GM12878 (cell line): ENCODE measurements at regions not wholly inside any gene's neighbourhood (a gene's known extent, or its start where the extent isn't known, plus 50 kb on each side); places are given as distances from the start of the nearest gene placed in this dataset.

ENCODE experiments used
- ATAC-seq: fragments of 200-7000 bp; cut with Tn5 transposase; 3 replicates; pipeline ENCODE4 v1.9.1; 2020; ENCODE audit warnings: mild to moderate bottlenecking, moderate library complexity
- BruUV-seq: library from RNA; stranded (reverse); fragments of 400-500 nt; replicated peaks from 2 replicates; lab custom pipeline; 2021; lab: Mats Ljungman, UMichigan
- CTCF ChIA-PET: fragments of 300-600 bp; sonication (Branson Sonifier 250); formaldehyde crosslinking; extraction: SDS; loops from one replicate; lab custom pipeline; 2021; ENCODE audit warnings: inconsistent platforms; lab: Yijun Ruan, JAX
- POLR2A ChIA-PET: fragments of 350-600 bp; formaldehyde crosslinking; extraction: SDS; loops from one replicate; lab custom pipeline; 2021; ENCODE audit warnings: inconsistent platforms; lab: Charles Lee
- RAD21 ChIA-PET: fragments of 300-600 bp; sonication (Branson Sonifier 250); formaldehyde crosslinking; loops from one replicate; lab custom pipeline; 2023; ENCODE audit warnings: antibody characterized with exemption; ENCODE audit not compliant: unreplicated experiment; lab: Charles Lee
- SMC1A ChIA-PET: fragments of 300-600 bp; sonication (Branson Sonifier 250); formaldehyde crosslinking; loops from one replicate; lab custom pipeline; 2023; ENCODE audit not compliant: unreplicated experiment, uncharacterized antibody; lab: Charles Lee
- DNase-seq: peaks from one replicate; pipeline ENCODE4 v3.0.0-alpha.2; 2011; ENCODE audit warnings: low read depth, low spot score
- FAIRE-seq: peaks from 3 replicates; lab custom pipeline; 2011; peaks lifted over from hg19 to GRCh38; lab: Jason Lieb, UNC
- H2AFZ ChIP-seq: 2 replicates; pipeline ENCODE4 v1.6.0; 2011; ENCODE audit warnings: low read depth, low read length, control low read depth; ENCODE audit not compliant: control insufficient read depth
- H3K27ac ChIP-seq: 2 replicates; pipeline ENCODE4 v1.5.1; 2011; ENCODE audit warnings: control low read depth; ENCODE audit not compliant: control insufficient read depth, insufficient read depth
- H3K27me3 ChIP-seq, 2 experiments: replicated peaks in 1 of 2; 2 replicates each; pipeline versions ENCODE4 v1.6.0 to v1.6.1; 2011; ENCODE audit warnings: low read length in 1 of 2; ENCODE audit not compliant: control insufficient read depth in 2 of 2, insufficient read depth in 2 of 2
- H3K36me3 ChIP-seq, 2 experiments: 2 replicates each; pipeline ENCODE4 v1.5.1; 2011; ENCODE audit warnings: low read length in 1 of 2; ENCODE audit not compliant: control insufficient read depth in 2 of 2, insufficient read depth in 2 of 2
- H3K4me1 ChIP-seq: 2 replicates; pipeline ENCODE4 v1.6.1; 2011; ENCODE audit warnings: mild to moderate bottlenecking, low read length, moderate library complexity, mixed read lengths; ENCODE audit not compliant: control insufficient read depth, insufficient read depth
- H3K4me2 ChIP-seq: 2 replicates; pipeline ENCODE4 v1.6.0; 2011; ENCODE audit warnings: control low read depth; ENCODE audit not compliant: control insufficient read depth, insufficient read depth
- H3K4me3 ChIP-seq: fragments of 200-600 bp; sonication (generic); 2 replicates; pipeline ENCODE4 v1.5.1; 2016
- H3K79me2 ChIP-seq: 2 replicates; pipeline ENCODE4 v1.6.0; 2011; ENCODE audit warnings: low read length; ENCODE audit not compliant: control insufficient read depth, insufficient read depth
- H3K9ac ChIP-seq: 2 replicates; pipeline ENCODE4 v1.8.0; 2011; ENCODE audit warnings: low read length, control low read depth, mixed read lengths; ENCODE audit not compliant: control insufficient read depth, insufficient read depth
- H3K9me3 ChIP-seq: replicated peaks from 3 replicates; pipeline ENCODE4 v1.5.1; 2011; ENCODE audit warnings: mild to moderate bottlenecking, low read length; ENCODE audit not compliant: control insufficient read depth, insufficient read depth
- H4K20me1 ChIP-seq: 2 replicates; pipeline ENCODE4 v1.6.0; 2011; ENCODE audit not compliant: control insufficient read depth, insufficient read depth
- BACH1 ChIP-seq: fragments of 450-650 bp; IDR thresholded peaks from 2 replicates; pipeline ENCODE4 v1.6.1; 2017; ENCODE audit warnings: mild to moderate bottlenecking, borderline replicate concordance
- EP300 ChIP-seq, 2 experiments: fragments of 150-350 bp in 1 of 2; IDR thresholded peaks; 2 replicates each; pipeline ENCODE4 v1.6.1; 2011 to 2012; ENCODE audit warnings: low read depth in 2 of 2, low read length in 2 of 2, borderline replicate concordance in 1 of 2, improper control_type of control experiment in 1 of 2, inconsistent platforms in 1 of 2; ENCODE audit not compliant: control insufficient read depth in 1 of 2
- FOXM1 ChIP-seq: IDR thresholded peaks from 2 replicates; pipeline ENCODE4 v1.6.1; 2012; ENCODE audit warnings: low read depth, mild to moderate bottlenecking, inconsistent platforms, low read length, moderate library complexity
- HCFC1 ChIP-seq: fragments of 150-350 bp; IDR thresholded peaks from 2 replicates; pipeline ENCODE4 v1.6.1; 2014; ENCODE audit warnings: low read length
- HDAC2 ChIP-seq: fragments of 200-600 bp; sonication (generic); IDR thresholded peaks from 2 replicates; pipeline ENCODE4 v1.6.1; 2017
- NR2C1 ChIP-seq: fragments of 450-650 bp; IDR thresholded peaks from 2 replicates; pipeline ENCODE4 v1.6.1; 2017; ENCODE audit warnings: antibody characterized with exemption, mild to moderate bottlenecking, moderate library complexity
- NR2F1 ChIP-seq: fragments of 450-650 bp; conservative IDR thresholded peaks from 2 replicates; pipeline ENCODE4 v1.6.1; 2017; ENCODE audit warnings: mild to moderate bottlenecking
- RCOR1 ChIP-seq: conservative IDR thresholded peaks from 2 replicates; pipeline ENCODE4 v1.6.1; 2012; ENCODE audit warnings: low read depth, low read length, improper control_type of control experiment
- RFX5 ChIP-seq: IDR thresholded peaks from 2 replicates; pipeline ENCODE4 v1.6.1; 2011; ENCODE audit warnings: low read depth, low read length, improper control_type of control experiment
- RUNX3 ChIP-seq: IDR thresholded peaks from 2 replicates; pipeline ENCODE4 v1.6.1; 2012; ENCODE audit warnings: low read length, inconsistent platforms
- SIX5 ChIP-seq: IDR thresholded peaks from 2 replicates; pipeline ENCODE4 v1.6.1; 2011; ENCODE audit warnings: mild to moderate bottlenecking, low read depth, low read length, moderate library complexity; ENCODE audit not compliant: severe bottlenecking
- SMC3 ChIP-seq: IDR thresholded peaks from 2 replicates; pipeline ENCODE4 v1.6.1; 2011; ENCODE audit warnings: low read length, improper control_type of control experiment, borderline replicate concordance
- SP1 ChIP-seq: IDR thresholded peaks from one replicate; pipeline ENCODE4 v1.6.1; 2011; ENCODE audit warnings: low read depth, low read length
- SUPT20H ChIP-seq: IDR thresholded peaks from 2 replicates; pipeline ENCODE4 v1.6.1; 2011; ENCODE audit warnings: low read depth, mild to moderate bottlenecking, low read length, moderate library complexity, borderline replicate concordance; ENCODE audit not compliant: control insufficient read depth
- ZNF384 ChIP-seq: IDR thresholded peaks from 2 replicates; pipeline ENCODE4 v1.6.1; 2012; ENCODE audit warnings: low read depth, mild to moderate bottlenecking, low read length, improper control_type of control experiment, borderline replicate concordance
- ZNF622 ChIP-seq: fragments of 450-650 bp; IDR thresholded peaks from 2 replicates; pipeline ENCODE4 v1.6.1; 2017; ENCODE audit warnings: mild to moderate bottlenecking, inconsistent platforms
- WGBS: methylation state at CpG from one replicate; pipeline ENCODE4 v1.1.6; 2016; ENCODE audit warnings: low lambda C conversion rate; ENCODE audit not compliant: insufficient replicate concordance, insufficient coverage; ENCODE audit errors: missing lambda C conversion rate; 5-methylcytosine and 5-hydroxymethylcytosine counted together
- in situ Hi-C: fragments of 300-500 bp; cut with MboI; formaldehyde crosslinking; loops from 9 replicates; pipeline ENCODE4 v1.14.3; 2018; ENCODE audit warnings: mixed read lengths
- intact Hi-C: fragments of 100-400 bp; cut with micrococcal nuclease; formaldehyde crosslinking; loops from one replicate; pipeline ENCODE4 v1.14.2; 2022; ENCODE audit not compliant: unreplicated experiment
- TF ChIP-seq, protein P1 (sequence below): IDR thresholded peaks from 2 replicates; pipeline ENCODE4 v1.6.1; 2012; ENCODE audit warnings: low read depth, low read length, improper control_type of control experiment
- TF ChIP-seq, protein P2 (sequence below): fragments of 450-650 bp; formaldehyde crosslinking; IDR thresholded peaks from 2 replicates; pipeline ENCODE4 v1.4.0; 2022; ENCODE audit warnings: mild to moderate bottlenecking, moderate library complexity
- TF ChIP-seq, protein P3 (sequence below): fragments of 450-650 bp; IDR thresholded peaks from 2 replicates; pipeline ENCODE4 v1.6.1; 2016; ENCODE audit warnings: mild to moderate bottlenecking

DNA sequence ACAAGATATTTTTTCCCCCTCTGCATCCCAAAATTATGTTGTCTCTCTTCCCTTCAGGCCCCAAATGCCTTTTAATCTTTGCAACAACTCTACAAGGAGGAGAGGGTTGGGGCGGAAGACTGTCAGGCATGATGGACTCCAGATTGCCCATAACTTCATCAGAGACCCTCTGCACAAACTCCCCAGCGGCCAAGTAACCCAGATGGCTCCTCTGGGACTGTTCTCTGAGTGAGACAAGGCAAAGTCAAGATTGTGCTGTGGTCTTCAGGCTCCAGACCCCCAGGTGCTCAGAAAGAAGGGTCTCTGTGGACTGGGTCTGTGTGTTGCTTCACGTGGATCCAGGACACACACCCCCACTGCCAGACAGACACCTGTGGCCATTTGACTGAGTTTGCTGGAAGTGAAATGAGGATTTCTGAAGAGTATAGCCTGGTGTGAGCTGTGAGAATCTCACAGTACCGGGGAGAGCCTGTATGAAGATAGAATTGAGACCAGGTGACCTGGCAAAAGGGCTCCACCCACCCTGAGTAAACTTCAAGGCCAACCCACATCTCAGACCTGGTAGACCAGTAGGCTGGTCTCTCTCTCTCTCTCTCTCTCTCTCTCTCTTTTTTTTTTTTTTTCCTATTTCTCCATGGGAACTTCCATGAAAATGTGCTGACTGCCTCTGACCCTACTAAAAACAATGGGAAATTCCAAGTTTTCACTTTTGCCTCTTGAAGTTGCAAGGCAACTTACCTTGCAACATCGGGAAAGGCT, 354.1 kb downstream of the SOX9 start (continued):
- TF ChIP-seq, protein P1, sequence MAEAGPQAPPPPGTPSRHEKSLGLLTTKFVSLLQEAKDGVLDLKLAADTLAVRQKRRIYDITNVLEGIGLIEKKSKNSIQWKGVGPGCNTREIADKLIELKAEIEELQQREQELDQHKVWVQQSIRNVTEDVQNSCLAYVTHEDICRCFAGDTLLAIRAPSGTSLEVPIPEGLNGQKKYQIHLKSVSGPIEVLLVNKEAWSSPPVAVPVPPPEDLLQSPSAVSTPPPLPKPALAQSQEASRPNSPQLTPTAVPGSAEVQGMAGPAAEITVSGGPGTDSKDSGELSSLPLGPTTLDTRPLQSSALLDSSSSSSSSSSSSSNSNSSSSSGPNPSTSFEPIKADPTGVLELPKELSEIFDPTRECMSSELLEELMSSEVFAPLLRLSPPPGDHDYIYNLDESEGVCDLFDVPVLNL, result no peak
- TF ChIP-seq RCOR1 (no peak), ZNF384 (no peak), SUPT20H (no peak)

DNA sequence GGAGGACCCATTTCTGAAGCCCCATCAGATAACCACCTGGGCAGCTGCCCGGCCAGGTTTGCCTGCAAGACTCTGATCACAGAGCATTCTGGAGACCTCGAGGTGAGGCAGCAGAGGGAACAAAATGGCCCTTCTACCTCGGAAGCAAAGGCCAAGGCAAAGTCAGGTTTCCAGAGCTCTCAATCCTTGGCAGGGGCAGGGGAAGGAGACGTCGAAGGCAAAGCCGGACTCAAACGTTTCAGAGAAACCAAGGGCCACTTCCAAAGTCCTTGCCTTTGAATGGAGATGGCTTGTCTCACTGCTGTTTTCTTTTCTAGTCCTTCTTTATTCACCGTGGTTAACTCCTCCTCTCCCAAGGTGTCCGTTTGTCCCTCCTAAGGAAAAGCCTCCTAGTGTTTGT, 355.3 kb downstream of the SOX9 start:
- Histone ChIP-seq H3K4me2 (no peak overlapping the region), H3K27ac (no peak overlapping the region), H2AFZ (no peak overlapping the region), H3K9me3 (peaks cover under 1% of the 10 kb centered on the region; the same call in 2 of the 3 replicates), H3K27me3 (no peaks in the 10 kb centered on the region), H3K4me3 (no peak overlapping the region), H3K4me1 (no peaks in the 10 kb centered on the region), H3K9ac (no peak overlapping the region), H3K79me2 (no peaks in the 10 kb centered on the region), H3K36me3 (no peaks in the 10 kb centered on the region), H4K20me1 (no peaks in the 10 kb centered on the region)
- WGBS, result 52% methylated on average over 9 of the region's 9 CpGs
- no peak for DNase-seq
- RAD21 ChIA-PET, result interaction anchor here (0.8 to 1.6 kb wide), 2 partner anchors 37 to 39 kb away, joined by 3 to 6 read pairs; no protein-coding TSS in a partner anchor
- intact Hi-C loops, result no loop called here
- ATAC-seq, result no peak
- in situ Hi-C loops, result no loop called here
- POLR2A ChIA-PET, result interaction anchor here (0.6 kb wide), 1 partner anchor 17 kb away, joined by 5 read pairs; no protein-coding TSS in a partner anchor
- no TSS peak for BruUV-seq
- SMC1A ChIA-PET, result interaction anchor here (1.1 to 1.8 kb wide), 3 partner anchors 9 to 45 kb away, joined by 3 to 5 read pairs (median 3); no protein-coding TSS in a partner anchor
- CTCF ChIA-PET, result no interaction called here
- FAIRE-seq, result no peak
- TF ChIP-seq NR2C1 (no peak), HDAC2 (no peak), ZNF622 (no peak), EP300 (IDR thresholded peaks at IDR 0.05; ENCODE audit: borderline replicate concordance in 1 of 2, control insufficient read depth in 1 of 2, low read depth in 2 of 2, low read length in 2 of 2) (no peak), SP1 (no peak), NR2F1 (no peak), SMC3 (no peak), RUNX3 (no peak), FOXM1 (no peak), HCFC1 (no peak), BACH1 (no peak), RFX5 (no peak), SIX5 (no peak)
- TF ChIP-seq, protein P2, sequence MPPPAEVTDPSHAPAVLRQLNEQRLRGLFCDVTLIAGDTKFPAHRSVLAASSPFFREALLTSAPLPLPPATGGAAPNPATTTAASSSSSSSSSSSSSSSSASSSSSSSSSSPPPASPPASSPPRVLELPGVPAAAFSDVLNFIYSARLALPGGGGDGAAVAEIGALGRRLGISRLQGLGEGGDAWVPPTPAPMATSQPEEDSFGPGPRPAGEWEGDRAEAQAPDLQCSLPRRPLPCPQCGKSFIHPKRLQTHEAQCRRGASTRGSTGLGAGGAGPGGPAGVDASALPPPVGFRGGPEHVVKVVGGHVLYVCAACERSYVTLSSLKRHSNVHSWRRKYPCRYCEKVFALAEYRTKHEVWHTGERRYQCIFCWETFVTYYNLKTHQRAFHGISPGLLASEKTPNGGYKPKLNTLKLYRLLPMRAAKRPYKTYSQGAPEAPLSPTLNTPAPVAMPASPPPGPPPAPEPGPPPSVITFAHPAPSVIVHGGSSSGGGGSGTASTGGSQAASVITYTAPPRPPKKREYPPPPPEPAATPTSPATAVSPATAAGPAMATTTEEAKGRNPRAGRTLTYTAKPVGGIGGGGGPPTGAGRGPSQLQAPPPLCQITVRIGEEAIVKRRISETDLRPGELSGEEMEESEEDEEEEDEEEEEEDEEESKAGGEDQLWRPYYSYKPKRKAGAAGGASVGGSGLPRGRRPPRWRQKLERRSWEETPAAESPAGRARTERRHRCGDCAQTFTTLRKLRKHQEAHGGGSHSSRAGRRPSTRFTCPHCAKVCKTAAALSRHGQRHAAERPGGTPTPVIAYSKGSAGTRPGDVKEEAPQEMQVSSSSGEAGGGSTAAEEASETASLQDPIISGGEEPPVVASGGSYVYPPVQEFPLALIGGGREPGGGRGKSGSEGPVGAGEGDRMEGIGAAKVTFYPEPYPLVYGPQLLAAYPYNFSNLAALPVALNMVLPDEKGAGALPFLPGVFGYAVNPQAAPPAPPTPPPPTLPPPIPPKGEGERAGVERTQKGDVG (CRISPR knock-in tag), result no peak
- TF ChIP-seq, protein P3, sequence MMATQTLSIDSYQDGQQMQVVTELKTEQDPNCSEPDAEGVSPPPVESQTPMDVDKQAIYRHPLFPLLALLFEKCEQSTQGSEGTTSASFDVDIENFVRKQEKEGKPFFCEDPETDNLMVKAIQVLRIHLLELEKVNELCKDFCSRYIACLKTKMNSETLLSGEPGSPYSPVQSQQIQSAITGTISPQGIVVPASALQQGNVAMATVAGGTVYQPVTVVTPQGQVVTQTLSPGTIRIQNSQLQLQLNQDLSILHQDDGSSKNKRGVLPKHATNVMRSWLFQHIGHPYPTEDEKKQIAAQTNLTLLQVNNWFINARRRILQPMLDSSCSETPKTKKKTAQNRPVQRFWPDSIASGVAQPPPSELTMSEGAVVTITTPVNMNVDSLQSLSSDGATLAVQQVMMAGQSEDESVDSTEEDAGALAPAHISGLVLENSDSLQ, result no peak
